ENCODE measurements at regions not wholly inside any gene's neighbourhood (a gene's known extent, or its start where the extent isn't known, plus 50 kb on each side); places are given as distances from the start of the nearest gene placed in this dataset.
"Not testable (repeated sequence)": the region's sequence is repeated elsewhere in the genome, so short reads cannot be mapped to it uniquely, and the experiment has no call there.

DNA sequence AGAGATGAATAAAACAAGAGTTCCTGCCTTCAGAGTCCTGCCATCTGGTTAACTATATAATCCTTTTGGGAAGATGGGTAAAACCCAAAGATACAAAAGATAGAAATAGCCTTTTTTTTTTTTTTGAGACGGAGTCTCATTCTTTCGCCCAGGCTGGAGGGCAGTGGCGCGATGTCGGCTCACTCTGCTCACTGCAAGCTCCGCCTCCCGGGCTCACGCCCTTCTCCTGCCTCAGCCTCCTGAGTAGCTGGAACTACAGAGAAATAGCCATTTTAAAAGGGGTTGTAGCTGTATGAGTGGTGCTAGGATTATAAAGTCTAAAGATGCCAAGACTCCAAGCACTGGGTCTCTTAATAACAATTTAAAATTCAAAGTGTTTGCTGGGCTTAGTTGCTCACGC lies 97.2 kb downstream of the KDR start:
- ChIA-PET CTCF (interaction anchor here (1.2 kb wide), 1 partner anchor 294 kb away, joined by 3 read pairs; no protein-coding TSS in a partner anchor), POLR2A (no interaction called here)
- TF ChIP-seq, protein P1, sequence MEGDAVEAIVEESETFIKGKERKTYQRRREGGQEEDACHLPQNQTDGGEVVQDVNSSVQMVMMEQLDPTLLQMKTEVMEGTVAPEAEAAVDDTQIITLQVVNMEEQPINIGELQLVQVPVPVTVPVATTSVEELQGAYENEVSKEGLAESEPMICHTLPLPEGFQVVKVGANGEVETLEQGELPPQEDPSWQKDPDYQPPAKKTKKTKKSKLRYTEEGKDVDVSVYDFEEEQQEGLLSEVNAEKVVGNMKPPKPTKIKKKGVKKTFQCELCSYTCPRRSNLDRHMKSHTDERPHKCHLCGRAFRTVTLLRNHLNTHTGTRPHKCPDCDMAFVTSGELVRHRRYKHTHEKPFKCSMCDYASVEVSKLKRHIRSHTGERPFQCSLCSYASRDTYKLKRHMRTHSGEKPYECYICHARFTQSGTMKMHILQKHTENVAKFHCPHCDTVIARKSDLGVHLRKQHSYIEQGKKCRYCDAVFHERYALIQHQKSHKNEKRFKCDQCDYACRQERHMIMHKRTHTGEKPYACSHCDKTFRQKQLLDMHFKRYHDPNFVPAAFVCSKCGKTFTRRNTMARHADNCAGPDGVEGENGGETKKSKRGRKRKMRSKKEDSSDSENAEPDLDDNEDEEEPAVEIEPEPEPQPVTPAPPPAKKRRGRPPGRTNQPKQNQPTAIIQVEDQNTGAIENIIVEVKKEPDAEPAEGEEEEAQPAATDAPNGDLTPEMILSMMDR (IDR thresholded peaks at IDR 0.05; ENCODE audit: insufficient read depth, low read length, missing control alignments) = no peak
- H3K4me3 ChIP-seq (ENCODE audit: low read depth, low read length) = no peak overlapping the region
- no peak for DNase-seq (ENCODE audit: low read depth, low spot score)

DNA sequence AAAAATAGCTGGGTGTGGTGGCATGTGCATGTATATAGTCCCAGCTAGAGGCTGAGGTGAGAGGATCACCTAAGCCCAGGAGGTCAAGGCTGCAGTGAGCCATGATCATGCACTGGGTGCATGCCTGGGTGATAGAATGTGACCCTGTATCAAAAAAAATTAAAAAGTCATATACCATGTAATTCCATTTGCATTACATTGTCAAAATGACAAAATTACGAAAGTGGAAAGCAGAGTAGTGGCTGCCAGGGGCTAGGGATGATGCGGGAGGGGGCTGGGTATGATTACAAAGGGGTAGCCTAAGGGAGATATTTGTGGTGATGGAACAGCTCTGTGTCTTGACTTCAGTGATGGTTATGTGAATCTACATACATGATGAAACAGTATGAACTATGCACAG lies 97.8 kb downstream of the KDR start:
- no peak for DNase-seq (ENCODE audit: low read depth, low spot score)
- TF ChIP-seq, protein P1 (IDR thresholded peaks at IDR 0.05; ENCODE audit: insufficient read depth, low read length, missing control alignments) = no peak
- H3K4me3 ChIP-seq (ENCODE audit: low read depth, low read length) = no peak overlapping the region
- ChIA-PET POLR2A (no interaction called here), CTCF (no interaction called here)

DNA sequence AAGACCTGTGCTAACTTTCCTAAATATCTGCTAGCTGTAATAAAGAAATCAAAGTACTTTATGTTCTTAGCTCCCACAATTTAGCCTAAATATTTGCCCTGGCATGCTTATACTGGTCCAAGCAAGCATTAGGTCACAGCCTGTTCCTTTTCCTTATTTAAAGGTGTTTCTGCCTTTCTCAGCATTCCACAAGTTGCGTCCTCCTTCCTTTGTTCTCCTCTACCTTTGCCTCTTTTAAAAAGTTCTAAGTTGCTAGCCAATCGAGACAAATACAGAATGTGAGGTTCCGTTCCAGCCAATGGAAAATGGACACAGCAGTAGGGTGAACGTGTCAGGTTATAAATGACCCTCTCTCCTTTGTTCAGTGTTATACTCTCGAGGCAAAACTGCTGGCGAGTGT lies 99.9 kb downstream of the KDR start:
- CTCF ChIA-PET = interaction anchor here (1.4 kb wide), 1 partner anchor 320 kb away, joined by 3 read pairs; the partner anchor contains the start of gene SRD5A3
- POLR2A ChIA-PET; DNase-seq (ENCODE audit: low read depth, low spot score); H3K4me3 ChIP-seq (ENCODE audit: low read depth, low read length): not testable (repeated sequence)

DNA sequence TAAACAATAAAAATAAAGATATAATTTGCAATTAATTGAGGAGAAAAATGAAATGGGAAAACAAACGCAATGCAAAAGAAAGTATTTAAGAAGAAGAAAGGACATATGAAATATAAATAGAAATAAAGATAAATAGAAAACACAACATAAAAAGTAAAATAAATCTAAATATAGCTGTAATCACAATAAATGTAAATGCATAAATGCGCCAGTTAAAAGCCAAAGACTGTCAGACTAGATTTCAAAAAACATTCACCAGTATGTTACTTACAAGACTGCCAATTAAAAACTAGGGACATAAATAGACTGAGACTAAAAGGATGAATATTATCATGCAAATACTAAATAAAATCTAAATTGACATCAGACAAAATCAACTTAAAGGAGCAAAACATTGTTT lies 102.4 kb downstream of the KDR start:
- ChIA-PET CTCF (no interaction called here), POLR2A (no interaction called here)
- DNase-seq (ENCODE audit: low read depth, low spot score) = no peak
- H3K4me3 ChIP-seq (ENCODE audit: low read depth, low read length) = no peak overlapping the region
- TF ChIP-seq, protein P1 (IDR thresholded peaks at IDR 0.05; ENCODE audit: insufficient read depth, low read length, missing control alignments) = no peak

DNA sequence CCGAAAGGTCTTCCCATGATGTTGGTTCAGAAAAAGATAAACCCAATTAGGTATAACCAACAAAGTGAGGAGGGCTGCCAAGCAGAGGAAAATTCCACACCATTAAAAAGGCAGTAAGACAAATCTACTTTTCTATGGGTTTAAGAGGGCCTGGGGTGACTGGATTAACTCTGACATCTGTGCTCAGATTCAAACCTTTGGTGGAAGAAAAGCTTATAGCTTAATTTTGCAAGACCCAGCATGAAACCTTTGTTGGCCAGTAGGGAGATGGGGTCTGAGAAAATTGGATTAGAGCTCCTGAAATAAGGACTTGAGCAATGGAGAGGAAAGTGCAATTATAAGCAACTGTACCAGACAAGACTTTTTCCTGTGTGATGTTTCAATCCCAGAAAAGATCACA lies 104.2 kb downstream of the KDR start:
- TF ChIP-seq, protein P1 (IDR thresholded peaks at IDR 0.05; ENCODE audit: insufficient read depth, low read length, missing control alignments) = no peak
- no peak overlapping the region for H3K4me3 ChIP-seq (ENCODE audit: low read depth, low read length)
- ChIA-PET CTCF (no interaction called here), POLR2A (no interaction called here)
- DNase-seq (ENCODE audit: low read depth, low spot score) = no peak

DNA sequence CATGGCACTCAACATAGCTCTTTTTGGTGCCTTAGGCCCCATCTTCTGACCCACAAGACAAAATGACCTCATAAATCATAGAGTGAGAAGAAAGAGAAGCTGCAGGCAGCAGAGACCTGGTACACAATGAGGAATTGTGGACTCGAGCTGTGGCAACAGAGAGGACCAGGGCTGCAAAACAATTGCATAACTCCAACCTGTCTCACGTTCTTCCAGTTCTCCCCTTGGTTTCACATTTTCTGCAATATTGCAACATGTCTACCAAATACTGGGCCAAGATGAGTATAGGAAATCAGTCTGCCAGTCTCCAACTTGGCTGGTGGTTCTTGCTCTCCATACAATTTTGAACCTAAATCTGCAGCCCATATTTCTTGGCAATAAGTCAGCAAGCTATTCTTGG lies 105.3 kb downstream of the KDR start:
- DNase-seq (ENCODE audit: low read depth, low spot score) = no peak
- ChIA-PET POLR2A (no interaction called here), CTCF (interaction anchor here (0.7 kb wide), 1 partner anchor 21 kb away, joined by 3 read pairs; no protein-coding TSS in a partner anchor)
- no peak overlapping the region for H3K4me3 ChIP-seq (ENCODE audit: low read depth, low read length)
- TF ChIP-seq, protein P1 (IDR thresholded peaks at IDR 0.05; ENCODE audit: insufficient read depth, low read length, missing control alignments) = no peak

DNA sequence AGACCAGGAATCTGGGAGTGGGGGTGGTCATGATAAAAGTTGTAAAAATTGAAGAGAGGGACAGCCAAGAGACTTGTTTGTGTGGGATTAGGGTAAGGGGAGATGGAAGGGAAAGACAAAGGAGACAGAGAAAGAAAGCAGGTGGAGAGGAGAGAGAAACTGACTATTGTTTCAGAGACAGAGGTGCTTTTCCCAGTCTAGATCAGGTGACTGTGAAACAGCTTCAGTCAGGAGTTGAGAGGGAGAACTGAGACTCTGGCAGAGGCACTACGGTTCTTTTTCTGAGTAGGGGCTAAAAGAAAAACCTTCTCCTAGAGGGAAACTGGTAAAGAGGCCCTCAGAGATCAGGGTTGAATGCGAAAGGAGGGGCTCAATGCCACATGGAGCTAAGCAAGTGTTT lies 106.4 kb downstream of the KDR start:
- H3K4me3 ChIP-seq (ENCODE audit: low read depth, low read length) = no peak overlapping the region
- DNase-seq (ENCODE audit: low read depth, low spot score) = no peak
- CTCF ChIA-PET = interaction anchor here (1.6 kb wide), 1 partner anchor 10 kb away, joined by 4 read pairs; no protein-coding TSS in a partner anchor
- TF ChIP-seq, protein P1 (IDR thresholded peaks at IDR 0.05; ENCODE audit: insufficient read depth, low read length, missing control alignments) = no peak
- POLR2A ChIA-PET = no interaction called here
